Peyer's patch (tissue), 4 donors: ENCODE measurements at regions not wholly inside any gene's neighbourhood (a gene's known extent, or its start where the extent isn't known, plus 50 kb on each side); places are given as distances from the start of the nearest gene placed in this dataset.

Experiments used
- DNase-seq, 3 donors: peaks; one replicate each; pipeline ENCODE4 v3.0.0-alpha.2; 2017 to 2019
- H3K27ac ChIP-seq, 4 donors: fragments of 200-600 bp; sonication (generic); one replicate each; pipeline ENCODE4 v1.5.1; 2016 to 2019
- H3K27me3 ChIP-seq, 2 donors: fragments of 200-600 bp; sonication (generic); one replicate each; pipeline ENCODE4 v1.5.1; 2019
- H3K36me3 ChIP-seq, 3 donors: fragments of 200-600 bp; sonication (generic); one replicate each; pipeline ENCODE4 v1.5.1; 2016 to 2019
- H3K4me1 ChIP-seq, 4 donors: fragments of 200-600 bp; sonication (generic); one replicate each; pipeline ENCODE4 v1.5.1; 2016 to 2019
- H3K4me3 ChIP-seq, 4 donors: fragments of 200-600 bp; sonication (generic); 1 replicate in 3 of 4; 2 replicates in 1 of 4; pipeline ENCODE4 v1.5.1; 2016 to 2019; ENCODE audit warnings: mild to moderate bottlenecking in 1 of 4
- H3K9me3 ChIP-seq, 4 donors: fragments of 200-600 bp; sonication (generic); one replicate each; pipeline ENCODE4 v1.5.1; 2016 to 2019; ENCODE audit warnings: mild to moderate bottlenecking in 1 of 4
- CTCF ChIP-seq, 6 experiments: fragments of 450-650 bp in 4 of 6; fragments of 200-600 bp in 2 of 6; sonication (generic) in 1 of 6; IDR thresholded peaks; one replicate each; pipeline ENCODE4 v1.5.1; 2017 to 2019; ENCODE audit warnings: antibody characterized with exemption in 6 of 6, mild to moderate bottlenecking in 3 of 6, moderate library complexity in 1 of 6
- POLR2A ChIP-seq, 2 donors: fragments of 450-650 bp; IDR thresholded peaks; one replicate each; pipeline ENCODE4 v1.5.1; 2017; ENCODE audit warnings: antibody characterized with exemption in 2 of 2, mild to moderate bottlenecking in 2 of 2, moderate library complexity in 2 of 2

DNA sequence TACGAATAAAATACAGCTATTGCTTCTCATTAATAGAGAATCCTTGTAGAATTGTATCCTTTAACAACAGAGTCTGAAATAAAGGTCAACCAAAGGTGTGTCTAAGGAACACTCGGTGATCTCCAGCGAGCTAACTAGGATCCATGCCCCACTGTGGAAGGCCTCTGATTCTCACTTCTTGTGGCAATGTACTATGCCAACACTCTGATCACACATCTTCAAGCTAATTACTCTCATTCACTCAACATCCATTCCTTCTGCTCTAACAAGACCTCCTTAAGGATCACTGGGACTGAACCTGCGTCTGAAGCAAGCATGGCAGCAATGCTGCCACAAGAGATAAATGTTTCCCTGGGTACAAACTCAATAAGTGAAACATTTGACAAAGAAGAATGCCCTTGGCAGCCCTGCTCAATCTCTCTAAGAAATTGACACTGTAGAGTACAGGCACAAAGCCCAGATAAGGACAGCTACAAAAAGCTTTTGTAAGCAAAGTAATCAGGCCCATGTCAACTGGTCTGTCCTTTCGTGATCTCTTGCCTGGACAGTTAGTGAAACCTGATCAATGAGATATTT lies 74.6 kb upstream of the PARD3B start:
- H3K27ac ChIP-seq = no peak overlapping the region
- H3K27me3 ChIP-seq = no peaks in the 10 kb centered on the region
- no peak for TF ChIP-seq CTCF (IDR thresholded peaks at IDR 0.05)
- TF ChIP-seq POLR2A (IDR thresholded peaks at IDR 0.05) = no peak
- H3K4me3 ChIP-seq = no peak overlapping the region
- no peak for DNase-seq
- H3K9me3 ChIP-seq = no peaks in the 10 kb centered on the region
- H3K4me1 ChIP-seq = no peaks in the 10 kb centered on the region
- no peaks in the 10 kb centered on the region for H3K36me3 ChIP-seq

GRCh38 chr2:204472375-204472774 lies 72.9 kb upstream of the PARD3B start:
- Histone ChIP-seq H3K4me1 (no peaks in the 10 kb centered on the region), H3K27ac (no peak overlapping the region), H3K27me3 (no peaks in the 10 kb centered on the region), H3K9me3 (no peaks in the 10 kb centered on the region), H3K4me3 (no peak overlapping the region), H3K36me3 (no peaks in the 10 kb centered on the region)
- no peak for DNase-seq
- TF ChIP-seq CTCF (IDR thresholded peaks at IDR 0.05) (no peak), POLR2A (IDR thresholded peaks at IDR 0.05) (no peak)

DNA sequence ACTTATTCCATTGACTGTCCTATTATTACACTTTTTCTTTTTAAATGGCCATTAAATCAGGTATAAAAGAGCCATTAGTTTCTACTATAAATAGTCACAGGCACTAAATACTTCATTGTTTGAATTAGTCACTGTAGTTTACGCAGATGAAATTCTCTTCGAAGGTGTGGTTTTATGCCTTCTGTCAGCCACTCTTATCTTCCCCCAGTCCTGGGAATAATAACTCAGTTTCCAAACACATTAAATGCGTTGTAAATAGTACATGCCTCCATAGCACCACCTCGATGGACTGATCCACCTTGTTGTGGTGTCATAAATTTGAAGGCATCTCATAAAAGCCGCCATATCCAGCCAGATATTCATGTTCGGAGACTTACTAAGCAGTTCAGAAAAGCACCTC lies 72.1 kb upstream of the PARD3B start:
- no peak for DNase-seq
- H3K36me3 ChIP-seq = no peaks in the 10 kb centered on the region

DNA sequence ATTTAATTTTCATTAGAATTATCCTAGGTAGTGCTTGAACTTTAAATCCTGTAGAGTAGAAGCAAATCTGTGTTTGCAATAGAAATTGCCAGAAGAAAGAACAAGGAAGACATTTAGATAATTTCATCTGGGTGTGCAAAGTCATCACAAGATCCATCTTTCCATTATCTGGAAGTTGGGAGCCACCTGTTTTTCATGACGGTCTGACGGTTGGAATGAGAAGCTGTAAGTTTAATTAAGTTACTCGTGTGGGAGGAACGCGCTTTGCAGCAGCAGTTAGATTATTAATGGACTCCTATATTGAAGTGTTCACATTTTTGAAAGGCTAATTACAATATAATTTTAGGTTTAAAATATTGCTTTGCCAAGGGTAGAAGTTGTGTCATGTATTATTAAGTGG lies 69.9 kb upstream of the PARD3B start:
- Histone ChIP-seq H3K4me3 (no peak overlapping the region), H3K9me3 (no peaks in the 10 kb centered on the region), H3K27me3 (no peaks in the 10 kb centered on the region), H3K4me1 (no peaks in the 10 kb centered on the region), H3K36me3 (no peaks in the 10 kb centered on the region), H3K27ac (no peak overlapping the region)
- TF ChIP-seq POLR2A (IDR thresholded peaks at IDR 0.05) (no peak), CTCF (IDR thresholded peaks at IDR 0.05) (no peak)
- no peak for DNase-seq

More for the DNA sequence above, 72.1 kb upstream of the PARD3B start:
- Histone ChIP-seq H3K4me1 (no peaks in the 10 kb centered on the region), H3K27ac (no peak overlapping the region), H3K4me3 (no peak overlapping the region), H3K9me3 (no peaks in the 10 kb centered on the region), H3K27me3 (no peaks in the 10 kb centered on the region)
- no peak for TF ChIP-seq CTCF (IDR thresholded peaks at IDR 0.05)
- TF ChIP-seq POLR2A (IDR thresholded peaks at IDR 0.05) = no peak

DNA sequence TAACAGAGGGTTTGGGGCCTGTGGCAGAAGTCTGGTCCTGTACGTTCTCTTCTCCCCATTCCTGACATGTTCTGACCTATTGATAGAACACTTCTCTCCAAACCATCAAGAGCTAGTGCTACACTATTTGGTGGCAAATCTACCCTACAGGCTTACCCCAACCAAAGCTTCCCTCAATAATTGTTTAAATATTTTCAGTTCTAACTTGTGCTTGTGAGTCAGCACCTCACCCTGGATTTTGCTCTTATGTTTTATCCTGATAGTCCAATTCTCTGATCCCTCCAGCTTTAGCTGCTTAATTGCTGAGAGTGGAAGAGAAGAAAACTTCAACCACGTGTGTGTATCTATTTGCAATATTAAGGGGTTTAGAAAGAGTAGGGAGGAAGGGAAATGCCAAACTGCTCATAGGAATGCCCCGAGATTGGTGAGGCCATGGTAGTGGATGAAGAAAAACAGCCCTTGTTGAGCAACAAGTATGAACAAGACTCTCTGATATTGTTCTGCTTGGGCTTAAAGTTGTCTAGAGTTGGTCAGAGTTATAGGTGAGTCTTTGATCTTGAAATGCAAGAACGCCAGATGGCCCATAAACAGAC lies 67.8 kb upstream of the PARD3B start:
- no peaks in the 10 kb centered on the region for H3K27me3 ChIP-seq
- H3K9me3 ChIP-seq = no peaks in the 10 kb centered on the region
- TF ChIP-seq CTCF (IDR thresholded peaks at IDR 0.05) = no peak
- no peak for TF ChIP-seq POLR2A (IDR thresholded peaks at IDR 0.05)
- H3K27ac ChIP-seq = no peak overlapping the region
- H3K36me3 ChIP-seq = no peaks in the 10 kb centered on the region
- no peak overlapping the region for H3K4me3 ChIP-seq
- no peak for DNase-seq
- H3K4me1 ChIP-seq = no peaks in the 10 kb centered on the region
